NAMALWA (cell line): ENCODE measurements at regions not wholly inside any gene's neighbourhood (a gene's known extent, or its start where the extent isn't known, plus 50 kb on each side); places are given as distances from the start of the nearest gene placed in this dataset.

Source experiments
- DNase-seq: peaks from one replicate; pipeline ENCODE4 v3.0.0-alpha.2; 2015; ENCODE audit warnings: low spot score

DNA sequence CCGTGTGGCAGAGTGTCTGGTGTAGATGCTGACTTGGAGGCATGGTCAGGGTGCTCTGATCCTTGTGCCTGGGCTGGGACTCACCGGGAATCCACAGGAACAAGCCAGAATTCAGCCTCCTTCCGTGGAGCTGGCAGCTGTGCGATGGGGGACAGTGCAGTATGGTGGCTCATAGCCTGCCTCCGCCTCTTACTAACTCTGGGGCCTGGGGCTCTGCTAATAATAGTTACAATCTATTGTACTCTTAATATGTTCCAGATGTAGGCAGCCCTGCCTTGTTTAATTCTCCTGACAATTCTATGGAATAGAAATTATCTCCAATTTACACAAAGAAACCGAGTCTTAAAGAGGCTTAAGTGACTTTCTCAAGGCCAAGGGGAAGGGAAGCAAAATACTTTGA lies 77.6 kb downstream of the PCDH1 start:
- DNase-seq, result no peak

DNA sequence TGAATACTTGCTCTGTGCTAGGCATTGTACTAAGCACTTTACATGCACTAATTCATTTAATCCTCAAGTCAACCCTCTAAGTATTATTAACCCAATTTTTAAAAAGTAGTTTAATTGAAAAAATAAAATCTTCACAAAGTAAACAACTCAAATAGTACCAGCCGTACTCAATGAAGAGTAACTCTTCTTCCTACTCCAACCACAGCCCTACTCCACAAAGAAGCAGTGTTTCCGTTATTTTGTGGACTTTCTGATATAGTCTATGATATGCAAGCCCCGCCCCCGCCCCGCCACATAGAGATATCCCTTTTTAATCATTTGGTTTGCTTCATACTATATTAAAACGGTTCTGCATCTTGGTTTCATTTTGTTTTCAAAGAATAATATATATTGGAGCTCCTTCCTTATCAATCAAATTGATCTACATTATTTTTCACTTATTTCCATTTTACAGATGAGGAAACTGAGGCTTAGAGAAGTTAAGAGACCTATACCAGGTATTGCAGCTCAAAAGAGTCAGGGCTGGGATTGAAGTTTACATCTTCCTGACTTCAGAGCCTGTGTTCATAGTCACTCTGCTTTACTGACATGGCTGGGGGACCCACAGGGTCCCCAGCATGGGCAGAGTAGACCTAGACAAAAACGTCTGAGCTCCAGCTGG lies 78.6 kb downstream of the PCDH1 start:
- no peak for DNase-seq

DNA sequence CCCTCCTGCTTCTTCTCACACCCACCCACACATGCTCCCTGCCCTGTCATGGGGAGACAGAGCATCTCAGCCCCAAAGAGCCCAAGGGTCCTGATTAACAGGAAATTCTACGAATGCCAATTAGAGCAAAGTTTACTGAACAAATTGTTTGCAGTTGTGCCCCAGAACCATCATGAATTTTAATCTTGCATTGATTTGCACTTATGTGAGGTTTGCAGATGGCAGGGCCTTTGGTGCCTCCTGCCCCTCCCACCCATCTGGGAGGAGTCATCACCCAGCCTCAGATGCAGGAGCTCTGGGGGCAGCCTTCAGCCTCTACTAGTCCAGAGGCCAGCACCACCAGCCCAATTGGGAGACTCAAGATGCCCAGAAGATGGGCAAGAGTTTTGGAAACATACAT lies 80.8 kb downstream of the PCDH1 start:
- no peak for DNase-seq

DNA sequence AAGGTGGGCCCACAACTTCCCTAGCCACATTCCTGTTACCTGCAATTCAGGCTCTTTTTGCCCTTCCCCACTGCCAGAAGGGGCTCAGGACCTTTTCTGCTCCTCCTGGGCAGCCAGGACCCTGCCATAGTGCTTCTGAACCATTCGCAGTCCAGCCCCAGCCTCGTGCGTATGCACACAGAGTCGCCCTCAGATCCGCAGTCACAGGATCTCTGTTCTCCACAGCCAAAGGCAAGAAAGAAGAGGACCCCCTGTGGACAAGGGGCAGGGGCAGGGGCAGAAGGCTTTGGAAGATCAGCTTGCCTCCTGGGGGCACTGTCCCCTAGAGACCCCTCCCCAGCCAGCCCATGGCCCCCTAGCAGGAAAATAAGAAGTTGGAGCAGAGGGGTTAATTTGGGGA lies 82.8 kb downstream of the PCDH1 start:
- DNase-seq, result no peak

DNA sequence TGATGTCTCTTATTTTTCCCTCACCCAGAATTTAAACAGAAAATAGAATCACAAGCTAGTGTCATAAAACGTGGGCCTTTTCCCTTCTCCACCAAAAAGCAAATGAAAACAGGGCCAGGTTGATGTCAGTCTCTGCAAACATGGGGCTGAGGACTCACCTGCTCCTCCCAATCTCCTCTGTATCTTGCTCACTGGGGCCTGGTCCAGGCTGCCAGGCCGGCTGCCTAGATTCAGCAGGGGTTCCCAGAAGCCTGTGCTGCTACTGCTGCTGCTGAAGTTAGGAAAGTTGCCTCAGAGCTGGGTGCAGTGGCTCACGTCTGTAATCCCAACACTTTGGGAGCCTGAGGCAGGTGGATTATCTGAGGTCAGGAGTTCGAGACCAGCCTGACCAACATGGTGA lies 84.3 kb downstream of the PCDH1 start:
- no peak for DNase-seq

DNA sequence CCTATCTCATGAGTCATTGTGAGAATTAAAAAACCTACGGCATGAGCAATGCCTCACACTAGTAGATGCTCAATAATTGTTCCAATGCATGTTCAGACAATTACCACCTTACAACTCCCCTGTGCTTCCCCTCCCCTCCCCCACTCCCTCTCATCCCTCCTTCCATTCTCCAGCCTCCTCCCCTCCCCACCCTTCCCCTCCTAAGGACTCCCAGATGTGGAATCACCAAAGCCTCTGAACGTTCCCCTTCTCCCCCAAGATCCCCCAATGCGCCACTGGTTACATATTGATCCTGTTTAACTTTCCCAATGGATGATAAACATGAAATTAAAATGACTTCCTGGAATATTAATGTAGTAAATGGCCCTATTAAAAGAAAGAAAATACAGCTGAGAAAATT lies 84.8 kb downstream of the PCDH1 start:
- no peak for DNase-seq

DNA sequence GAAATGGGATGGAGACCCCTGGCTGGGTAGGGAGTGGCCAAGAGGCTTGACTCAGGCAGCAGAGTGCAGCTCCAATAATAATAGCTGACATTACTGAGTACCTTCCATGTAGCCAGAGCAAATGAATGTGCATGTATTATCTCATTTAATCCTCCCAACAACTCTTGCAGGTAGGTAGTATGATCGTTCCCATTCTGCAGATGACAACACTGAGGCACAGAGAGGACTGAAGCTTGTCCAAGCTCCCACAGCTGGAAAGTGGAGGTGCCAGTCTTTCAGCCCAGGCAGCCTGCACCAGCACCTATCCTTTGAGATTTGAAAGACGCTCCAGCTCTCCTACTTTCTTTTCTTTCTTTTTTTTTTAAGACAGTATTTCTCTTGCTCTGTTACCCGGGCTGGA lies 87.6 kb downstream of the PCDH1 start:
- DNase-seq, result no peak

DNA sequence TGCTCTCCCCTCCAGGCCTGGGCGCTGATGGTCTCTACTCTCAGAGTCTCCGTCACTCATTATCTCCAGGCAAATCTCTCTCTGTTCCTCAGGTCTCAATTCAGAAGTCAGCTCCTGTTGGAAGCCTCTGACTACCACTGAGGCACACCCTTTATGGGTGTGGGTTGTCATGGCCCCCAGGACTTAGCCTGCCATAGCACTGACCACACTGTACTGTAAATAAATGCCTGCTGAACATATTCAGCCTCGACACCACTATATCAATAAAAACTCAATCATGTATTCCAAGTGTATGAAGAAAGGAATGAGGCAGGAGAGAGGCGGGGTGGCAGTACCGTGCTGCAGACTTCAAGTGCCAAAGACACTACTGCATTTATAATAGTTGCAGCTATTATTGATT lies 88.9 kb downstream of the PCDH1 start:
- DNase-seq, result no peak

DNA sequence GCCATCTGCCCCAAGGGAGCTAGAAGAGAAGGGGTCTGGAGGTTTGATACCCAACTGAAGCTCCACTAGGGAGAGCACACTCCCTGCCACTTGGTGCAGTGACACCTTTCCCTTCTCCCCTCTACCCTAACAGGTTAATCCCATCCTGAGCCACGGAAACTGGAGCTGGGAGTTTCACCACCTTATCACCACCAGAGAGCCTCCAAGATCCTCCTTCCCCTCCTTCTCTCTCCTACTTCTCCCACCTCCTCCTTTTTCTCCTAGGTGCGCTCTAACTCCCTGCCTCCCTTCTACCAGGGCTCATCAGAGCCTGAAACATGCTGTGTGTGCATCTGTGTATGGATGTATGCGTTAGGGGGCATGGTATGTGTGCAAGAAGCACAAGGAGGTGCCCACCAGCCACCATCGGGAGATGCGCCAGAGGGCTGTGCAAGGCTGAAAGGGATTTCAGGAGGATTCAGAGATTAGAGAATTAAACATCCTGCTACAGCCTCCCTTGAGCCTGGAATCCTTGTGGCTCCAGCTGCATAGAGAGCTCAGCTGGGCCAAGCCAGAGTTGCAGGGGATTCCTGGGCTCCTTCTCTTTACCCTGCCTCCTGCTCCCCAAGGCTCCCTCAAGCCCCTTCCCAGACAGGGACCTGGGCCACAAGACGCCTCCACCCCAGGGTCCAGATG lies 89.8 kb downstream of the PCDH1 start:
- DNase-seq, result no peak

DNA sequence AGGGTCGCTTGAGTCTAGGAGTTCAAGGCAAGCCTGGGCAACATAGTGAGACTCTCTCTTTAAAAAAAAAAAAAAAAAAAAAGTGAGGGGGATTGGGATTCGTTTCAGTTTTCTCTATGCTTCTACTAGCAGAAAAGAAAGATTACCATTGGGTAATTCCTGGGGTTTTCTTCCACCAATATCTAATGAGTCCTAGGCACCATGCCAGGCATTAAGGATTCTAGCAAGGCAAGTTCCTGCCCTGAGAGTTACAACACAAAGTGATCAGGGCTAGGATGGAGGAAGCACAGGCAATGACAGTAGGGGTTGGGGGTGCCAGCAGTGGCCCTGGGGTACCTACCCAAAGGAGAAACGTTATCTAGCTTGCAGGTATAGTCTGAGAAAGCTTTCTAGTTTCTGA lies 90.8 kb downstream of the PCDH1 start:
- DNase-seq, result no peak

DNA sequence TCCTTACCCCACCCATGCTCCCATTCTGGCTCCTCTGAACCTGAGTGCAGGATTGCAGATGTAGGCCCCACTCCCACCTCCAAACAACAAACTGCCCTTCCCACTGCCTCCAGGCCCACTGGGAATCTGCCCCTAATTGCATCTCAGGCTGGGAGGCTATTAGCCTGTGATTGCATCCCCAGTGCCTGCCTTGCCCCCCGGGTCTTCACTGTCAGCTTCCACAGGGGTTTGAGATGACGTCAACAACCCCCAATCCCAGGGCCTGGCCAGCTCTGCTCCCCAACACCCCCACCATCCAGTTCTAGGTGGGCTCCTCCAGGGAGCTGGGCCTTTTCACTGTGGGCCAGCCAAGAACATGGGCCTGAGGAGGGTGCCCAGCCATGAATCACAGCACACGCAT lies 91.5 kb downstream of the PCDH1 start:
- DNase-seq, result no peak

DNA sequence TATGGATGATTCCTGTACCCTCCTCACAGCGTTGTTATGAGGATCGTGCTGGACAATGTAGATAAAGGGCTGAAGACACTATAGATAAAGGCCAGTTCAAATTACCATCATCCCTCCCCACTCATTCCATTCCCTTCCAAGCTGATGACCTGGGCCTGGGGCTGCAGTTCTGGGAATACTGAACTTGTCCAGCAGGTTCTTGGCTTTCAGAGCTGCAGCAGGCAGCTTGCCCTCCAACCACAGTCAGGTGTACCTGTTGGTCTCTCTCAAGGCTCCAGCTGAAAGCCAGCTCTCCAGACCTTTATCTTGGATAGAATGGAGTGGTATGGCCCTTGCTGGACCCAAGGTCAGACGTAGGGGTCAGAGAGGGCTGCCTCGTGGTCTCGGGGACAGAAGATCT lies 92.5 kb downstream of the PCDH1 start:
- DNase-seq, result no peak

DNA sequence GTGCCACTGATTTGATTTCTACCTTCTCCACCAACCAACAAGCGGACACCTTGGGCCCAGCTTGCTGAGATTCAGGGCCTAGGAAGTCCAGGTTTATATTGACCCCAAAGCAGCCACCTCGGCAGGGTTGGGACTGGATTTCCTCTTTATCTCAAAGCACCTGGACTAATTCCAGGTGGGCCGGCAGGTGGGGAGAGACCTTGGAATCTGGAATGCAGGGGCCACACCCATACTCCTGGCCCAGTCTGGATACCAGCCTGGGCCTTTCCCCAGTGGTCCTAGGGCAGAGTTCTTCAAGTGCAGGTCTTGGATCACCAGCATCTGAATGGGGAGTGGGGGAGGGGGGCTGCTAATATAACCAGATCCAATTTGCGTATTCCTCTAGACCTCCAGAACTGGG lies 93.1 kb downstream of the PCDH1 start:
- no peak for DNase-seq

DNA sequence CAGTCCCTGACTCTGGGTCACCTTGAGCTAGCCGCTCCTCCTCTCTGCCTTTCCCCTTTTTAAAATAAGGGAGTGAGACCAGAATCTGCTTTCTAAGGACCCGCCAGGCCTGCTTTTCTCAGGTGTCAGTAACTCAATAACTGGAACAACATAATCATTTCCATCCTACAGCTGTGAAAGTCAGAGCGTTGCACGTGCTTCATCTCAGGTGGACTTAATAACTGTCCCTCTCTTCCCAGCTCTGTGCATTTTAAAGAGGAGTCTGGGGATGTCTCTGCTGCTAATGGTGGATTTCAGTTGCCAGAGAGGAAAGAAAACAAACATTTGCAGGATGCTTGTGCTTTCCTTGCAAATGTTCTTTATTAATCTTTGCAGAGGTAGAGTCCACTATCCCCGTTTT lies 93.7 kb downstream of the PCDH1 start:
- DNase-seq, result no peak

DNA sequence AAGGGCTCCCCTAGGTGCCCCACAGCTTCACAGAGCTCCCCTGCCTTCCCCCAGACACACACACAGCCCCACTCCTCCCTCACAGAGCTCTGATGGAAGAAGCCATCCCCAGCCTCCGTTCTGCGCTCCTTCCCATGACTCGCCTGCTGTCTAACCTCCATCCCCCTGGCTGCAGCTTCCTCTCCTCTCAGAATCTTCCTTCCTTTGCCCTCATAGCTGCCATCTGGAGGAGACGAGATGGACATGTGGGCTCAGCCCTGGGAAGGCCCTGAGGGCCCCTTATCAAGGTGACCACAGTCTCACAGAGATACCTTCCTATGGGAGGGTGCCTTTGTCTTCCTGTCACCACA lies 94.3 kb downstream of the PCDH1 start:
- no peak for DNase-seq

DNA sequence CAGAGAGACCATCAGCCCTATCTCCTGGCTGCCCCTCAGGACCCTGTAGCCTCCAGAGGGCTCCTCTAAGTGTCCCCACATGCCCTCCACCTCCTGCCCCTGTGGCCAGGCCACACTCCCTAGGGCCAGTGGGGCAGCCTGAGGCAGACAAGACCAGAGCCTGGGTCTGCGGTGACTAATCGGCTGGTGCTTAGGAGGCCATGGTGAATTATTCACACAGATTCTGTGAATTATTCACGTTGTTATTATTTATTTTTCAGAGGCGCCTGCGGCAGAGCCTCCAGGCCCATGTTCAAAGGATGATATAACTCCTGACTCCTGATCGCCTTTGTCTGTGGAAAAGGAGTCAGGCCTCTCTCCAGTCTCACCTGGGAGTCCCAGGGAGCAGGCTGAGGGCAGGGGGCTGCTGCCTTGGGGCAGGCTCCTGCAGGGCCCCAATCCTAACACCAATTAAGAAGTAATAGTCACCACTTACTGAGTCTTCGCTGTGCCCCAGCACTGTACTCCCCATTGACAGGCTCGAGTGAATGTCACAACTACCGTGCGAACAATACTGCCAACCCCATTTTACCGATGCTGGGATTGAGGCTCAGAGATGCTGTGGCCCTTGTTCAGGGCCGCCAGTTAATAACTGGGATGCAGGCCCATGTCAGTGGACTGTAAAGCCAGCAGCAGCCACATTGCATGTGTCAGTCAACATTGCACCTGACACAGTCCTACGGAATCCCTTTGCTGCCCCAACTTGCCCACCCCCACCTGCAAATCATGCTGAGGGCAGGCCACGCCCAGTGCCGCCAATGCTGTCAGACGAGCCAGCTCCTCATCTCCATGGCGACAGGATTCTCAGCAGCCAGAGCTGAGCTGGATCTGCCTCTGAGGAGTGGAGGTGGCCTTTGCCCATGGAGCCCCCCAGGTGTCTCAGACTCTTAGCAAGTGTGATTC lies 94.9 kb downstream of the PCDH1 start:
- DNase-seq, result no peak

DNA sequence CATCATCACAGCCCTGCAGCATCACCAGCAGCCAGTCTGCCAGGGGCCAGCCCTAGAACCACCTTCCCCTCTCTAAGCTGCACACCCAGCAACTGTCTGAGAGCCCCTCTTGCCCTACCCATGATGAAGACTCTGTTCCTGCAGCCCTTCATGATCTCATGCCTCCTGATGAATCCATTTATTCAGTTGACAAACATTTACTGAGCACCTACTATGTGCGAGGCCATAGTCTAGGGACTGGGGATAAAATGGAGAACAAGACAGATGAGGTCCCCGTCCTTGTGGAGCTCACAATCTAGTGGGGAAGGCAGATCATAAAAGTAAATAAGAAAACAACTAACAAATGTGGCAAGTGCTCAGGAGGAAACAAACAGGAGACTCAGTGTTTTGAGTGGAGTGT lies 96.3 kb downstream of the PCDH1 start:
- no peak for DNase-seq

DNA sequence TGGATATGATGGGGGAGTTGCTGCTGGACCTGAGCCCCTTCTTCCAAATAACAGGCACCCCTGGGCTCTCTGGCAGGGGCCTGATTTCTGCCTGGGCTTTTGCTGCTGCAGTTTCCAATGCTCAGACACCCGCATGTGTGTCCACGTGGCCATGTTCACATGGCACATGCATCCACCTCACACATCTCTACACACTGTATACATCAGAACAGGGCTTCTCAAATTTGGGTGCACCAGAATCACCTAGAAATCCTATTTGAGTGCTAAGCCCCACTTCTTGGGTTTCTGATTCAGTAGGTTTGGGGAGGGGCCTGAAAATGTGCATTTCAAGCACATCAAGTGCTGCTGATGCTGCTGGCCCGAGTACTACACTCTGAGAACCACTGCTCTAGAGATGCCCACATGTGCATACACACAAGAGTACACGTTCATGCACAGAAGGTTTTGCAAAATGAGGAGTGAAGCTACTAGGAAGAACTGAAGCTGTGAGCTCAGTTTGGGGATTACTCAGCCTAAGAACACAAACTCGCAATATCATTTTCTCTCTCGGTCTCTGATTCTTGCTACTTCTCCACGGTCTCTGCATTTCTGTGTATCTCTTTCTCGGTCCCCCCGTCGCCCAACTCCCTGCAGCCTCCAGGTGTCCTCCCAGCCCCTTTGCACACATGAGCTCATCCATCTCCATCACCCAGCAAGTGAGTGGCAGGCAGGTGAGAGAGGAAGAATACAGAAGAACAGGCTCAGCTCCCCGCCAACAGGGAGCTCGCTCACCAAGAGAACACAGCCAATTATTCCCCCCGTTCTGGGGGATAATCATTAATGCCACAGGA lies 97.0 kb downstream of the PCDH1 start:
- no peak for DNase-seq

DNA sequence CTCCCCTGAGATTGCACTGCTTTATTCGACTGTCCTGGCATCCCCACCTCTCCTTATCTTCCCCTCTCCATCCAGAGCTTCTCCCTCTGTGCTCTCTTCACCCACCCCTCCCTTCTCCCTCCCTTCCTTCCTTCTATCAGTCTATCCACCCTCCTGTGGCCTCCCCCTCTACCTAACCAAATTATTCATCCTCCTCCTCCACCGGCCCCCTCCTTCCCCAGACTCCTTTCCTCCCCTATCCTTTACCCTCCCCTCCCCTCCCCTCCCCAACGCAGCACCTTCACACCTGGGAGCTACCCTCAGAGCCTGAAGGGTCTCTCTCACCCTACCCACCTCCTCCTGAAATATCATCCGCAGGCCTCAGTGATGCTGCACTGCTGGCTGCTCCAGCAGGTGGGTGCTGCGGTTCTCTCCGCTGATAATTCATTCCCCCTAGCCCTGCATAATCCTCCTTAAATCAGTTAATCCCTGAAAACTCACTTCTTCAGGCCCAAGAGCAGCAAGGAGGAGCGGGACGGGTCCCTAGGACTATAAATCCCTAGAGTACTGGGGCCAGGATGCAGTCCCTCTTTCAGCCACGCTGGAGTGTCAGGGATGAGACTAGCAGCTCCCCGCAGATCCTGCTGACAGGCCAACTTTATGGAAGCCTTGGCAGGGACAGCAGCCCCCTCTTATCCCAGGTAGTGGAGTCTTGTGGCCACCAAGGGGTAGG lies 97.8 kb downstream of the PCDH1 start:
- DNase-seq, result no peak

DNA sequence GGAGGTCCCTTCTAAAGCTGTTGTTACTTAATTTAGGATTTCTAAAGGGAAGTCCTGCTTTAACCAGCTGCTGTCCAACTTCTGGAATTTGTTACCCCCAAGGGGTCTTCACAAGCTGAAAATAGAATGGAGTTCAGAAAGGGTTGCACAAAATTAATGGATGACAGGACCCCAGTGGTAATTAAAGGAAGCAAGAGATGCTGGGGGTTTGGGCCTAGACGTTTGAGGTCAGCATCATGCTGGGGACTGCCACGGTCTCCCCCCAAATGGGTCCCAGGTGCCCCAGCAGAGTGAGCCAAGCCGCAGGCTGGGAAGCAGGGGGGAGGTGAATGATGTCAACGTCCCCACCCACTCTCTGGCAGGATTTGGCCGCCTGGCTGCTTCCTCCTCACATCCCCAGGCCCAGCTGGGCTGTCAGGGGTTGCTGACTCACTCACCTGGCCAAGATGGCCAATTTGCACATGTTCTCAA lies 97.5 kb upstream of the ARAP3 start:
- no peak for DNase-seq

DNA sequence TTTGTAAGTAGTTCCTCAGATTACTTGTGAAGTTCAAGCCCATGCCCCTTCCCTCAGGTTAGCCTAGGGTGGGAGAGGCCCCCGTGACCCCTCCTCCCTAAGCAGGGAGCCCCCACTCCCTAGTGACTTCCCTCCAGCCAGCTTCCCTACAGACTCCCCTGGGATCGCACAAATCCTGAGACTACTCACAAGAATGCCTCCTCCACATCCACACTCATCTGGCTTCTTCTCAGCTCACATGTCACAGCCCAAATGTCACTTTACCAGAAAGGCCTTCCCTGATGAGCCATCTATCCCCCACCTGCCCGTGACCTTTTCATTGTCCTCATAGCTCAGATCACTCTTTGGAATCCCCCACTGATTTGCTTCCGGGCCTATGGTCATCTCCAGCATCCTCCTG lies 96.7 kb upstream of the ARAP3 start:
- no peak for DNase-seq

DNA sequence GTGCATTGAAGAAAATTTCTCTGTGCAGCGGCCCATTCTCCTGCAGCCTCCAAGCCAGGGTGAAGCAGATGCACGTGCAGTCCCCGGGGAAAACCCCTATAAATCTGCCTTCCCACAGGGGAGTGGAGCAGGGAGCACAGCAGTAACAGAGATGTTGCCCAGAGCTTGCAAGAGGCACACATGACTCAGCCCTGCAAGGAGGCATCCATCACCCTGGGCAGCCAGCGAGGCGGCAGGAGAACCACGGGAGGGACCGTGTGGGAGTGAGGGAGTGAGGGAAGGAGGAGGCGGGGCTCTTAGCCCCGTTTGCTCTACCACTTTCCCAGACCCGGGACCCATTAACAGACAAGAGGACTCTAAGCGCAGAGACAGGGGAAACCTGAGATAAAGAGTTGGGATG lies 96.2 kb upstream of the ARAP3 start:
- no peak for DNase-seq
